ENCODE measurements at regions not wholly inside any gene's neighbourhood (a gene's known extent, or its start where the extent isn't known, plus 50 kb on each side); places are given as distances from the start of the nearest gene placed in this dataset.

GRCh38 chr17:55668312-55668920, 54.2 kb downstream of the TMEM100 start:
- DNase-seq: no peak

- no peak for DNase-seq
Observed at GRCh38 chr17:55666806-55667205, 55.9 kb downstream of the TMEM100 start.

- DNase-seq: no peak
Observed at GRCh38 chr17:55664287-55664686, 58.4 kb downstream of the TMEM100 start.

- no peak for DNase-seq
Observed at GRCh38 chr17:55663400-55663799, 59.3 kb downstream of the TMEM100 start.

- DNase-seq: no peak
Observed at GRCh38 chr17:55661963-55662834, 60.5 kb downstream of the TMEM100 start.

GRCh38 chr17:55661256-55661758, 61.4 kb downstream of the TMEM100 start:
- no peak for DNase-seq

- no peak for DNase-seq
Observed at GRCh38 chr17:55660178-55660886, 62.3 kb downstream of the TMEM100 start.

GRCh38 chr17:55659661-55660060, 63.0 kb downstream of the TMEM100 start:
- no peak for DNase-seq

- DNase-seq: no peak
Observed at GRCh38 chr17:55655777-55656176, 66.9 kb downstream of the TMEM100 start.

GRCh38 chr17:55654821-55655220, 67.8 kb downstream of the TMEM100 start:
- DNase-seq: no peak

- no peak for DNase-seq
Observed at GRCh38 chr17:55654022-55654421, 68.6 kb downstream of the TMEM100 start.

GRCh38 chr17:55652825-55653224, 69.8 kb downstream of the TMEM100 start:
- no peak for DNase-seq

- DNase-seq: no peak
Observed at GRCh38 chr17:55652114-55652823, 70.4 kb downstream of the TMEM100 start.

- no peak for DNase-seq
Observed at GRCh38 chr17:55649957-55650597, 72.6 kb downstream of the TMEM100 start.

- DNase-seq: no peak
Observed at GRCh38 chr17:55648086-55648485, 74.6 kb downstream of the TMEM100 start.

- no peak for DNase-seq
Observed at GRCh38 chr17:55645361-55645760, 77.3 kb downstream of the TMEM100 start.

GRCh38 chr17:55644346-55644745, 78.3 kb downstream of the TMEM100 start:
- DNase-seq: no peak

- no peak for DNase-seq
Observed at GRCh38 chr17:55642741-55643140, 79.9 kb downstream of the TMEM100 start.

GRCh38 chr17:55641676-55642081, 81.0 kb downstream of the TMEM100 start:
- DNase-seq: peak in 1 of 2 experiments; percentile 9

GRCh38 chr17:55639096-55639495, 83.6 kb downstream of the TMEM100 start:
- no peak for DNase-seq

- no peak for DNase-seq
Observed at GRCh38 chr17:55635253-55635914, 87.3 kb downstream of the TMEM100 start.

- DNase-seq: no peak
Observed at GRCh38 chr17:55634702-55635101, 88.0 kb downstream of the TMEM100 start.

Measured in NCI-H1930 (cell line).